GM12864 (cell line): ENCODE measurements at regions not wholly inside any gene's neighbourhood (a gene's known extent, or its start where the extent isn't known, plus 50 kb on each side); places are given as distances from the start of the nearest gene placed in this dataset.

Experiments
- DNase-seq: peaks from one replicate; pipeline ENCODE4 v3.0.0-alpha.2; 2011; ENCODE audit warnings: low read depth
- H3K4me3 ChIP-seq: 2 replicates; pipeline ENCODE4 v1.5.1; 2011; ENCODE audit warnings: mild to moderate bottlenecking, low read depth, low read length, control low read depth
- TF ChIP-seq, protein P1 (sequence below): IDR thresholded peaks from 2 replicates; pipeline ENCODE4 v1.5.1; 2011; ENCODE audit warnings: low read depth, mild to moderate bottlenecking, moderate library complexity, low read length, control low read depth, inconsistent platforms; ENCODE audit errors: missing control alignments

DNA sequence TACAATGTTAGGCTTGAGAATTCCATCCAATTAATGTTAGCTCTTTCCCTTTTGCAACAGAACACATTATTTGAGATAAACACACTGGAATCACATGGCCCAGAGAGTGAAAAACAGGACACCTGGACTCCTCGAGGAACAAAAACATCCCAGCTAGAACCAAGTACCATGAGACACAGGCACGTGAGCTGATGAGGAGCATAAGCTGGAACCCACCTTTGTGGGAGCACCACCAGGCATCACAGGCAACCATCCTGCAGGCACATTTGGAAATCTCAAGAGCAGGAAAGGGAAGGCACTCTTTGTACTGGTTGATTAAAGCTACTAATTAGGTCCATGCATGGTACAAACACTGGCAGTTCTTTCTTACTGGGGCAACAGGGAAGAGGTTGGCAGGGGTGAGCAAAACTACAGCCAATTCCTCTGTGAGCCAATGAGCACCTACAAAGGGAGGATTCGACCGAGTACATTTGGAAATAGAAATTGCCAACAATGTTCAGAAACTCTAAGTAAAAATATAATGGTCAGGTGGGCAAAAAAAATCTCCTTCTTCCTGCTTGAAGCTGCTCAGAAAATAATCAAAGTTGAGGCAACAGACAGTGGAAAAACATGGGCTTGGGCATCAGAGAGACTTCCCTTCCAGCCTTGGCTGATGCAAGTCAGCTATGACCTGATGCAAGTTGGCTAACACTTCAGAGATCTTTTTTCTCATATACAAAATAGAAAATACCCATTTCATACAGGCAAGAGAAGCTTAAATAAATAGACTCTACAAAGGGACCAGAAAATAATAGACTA lies 216.7 kb downstream of the NUAK1 start:
- no peak for DNase-seq
- TF ChIP-seq, protein P1, sequence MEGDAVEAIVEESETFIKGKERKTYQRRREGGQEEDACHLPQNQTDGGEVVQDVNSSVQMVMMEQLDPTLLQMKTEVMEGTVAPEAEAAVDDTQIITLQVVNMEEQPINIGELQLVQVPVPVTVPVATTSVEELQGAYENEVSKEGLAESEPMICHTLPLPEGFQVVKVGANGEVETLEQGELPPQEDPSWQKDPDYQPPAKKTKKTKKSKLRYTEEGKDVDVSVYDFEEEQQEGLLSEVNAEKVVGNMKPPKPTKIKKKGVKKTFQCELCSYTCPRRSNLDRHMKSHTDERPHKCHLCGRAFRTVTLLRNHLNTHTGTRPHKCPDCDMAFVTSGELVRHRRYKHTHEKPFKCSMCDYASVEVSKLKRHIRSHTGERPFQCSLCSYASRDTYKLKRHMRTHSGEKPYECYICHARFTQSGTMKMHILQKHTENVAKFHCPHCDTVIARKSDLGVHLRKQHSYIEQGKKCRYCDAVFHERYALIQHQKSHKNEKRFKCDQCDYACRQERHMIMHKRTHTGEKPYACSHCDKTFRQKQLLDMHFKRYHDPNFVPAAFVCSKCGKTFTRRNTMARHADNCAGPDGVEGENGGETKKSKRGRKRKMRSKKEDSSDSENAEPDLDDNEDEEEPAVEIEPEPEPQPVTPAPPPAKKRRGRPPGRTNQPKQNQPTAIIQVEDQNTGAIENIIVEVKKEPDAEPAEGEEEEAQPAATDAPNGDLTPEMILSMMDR = no peak
- H3K4me3 ChIP-seq = no peak overlapping the region

DNA sequence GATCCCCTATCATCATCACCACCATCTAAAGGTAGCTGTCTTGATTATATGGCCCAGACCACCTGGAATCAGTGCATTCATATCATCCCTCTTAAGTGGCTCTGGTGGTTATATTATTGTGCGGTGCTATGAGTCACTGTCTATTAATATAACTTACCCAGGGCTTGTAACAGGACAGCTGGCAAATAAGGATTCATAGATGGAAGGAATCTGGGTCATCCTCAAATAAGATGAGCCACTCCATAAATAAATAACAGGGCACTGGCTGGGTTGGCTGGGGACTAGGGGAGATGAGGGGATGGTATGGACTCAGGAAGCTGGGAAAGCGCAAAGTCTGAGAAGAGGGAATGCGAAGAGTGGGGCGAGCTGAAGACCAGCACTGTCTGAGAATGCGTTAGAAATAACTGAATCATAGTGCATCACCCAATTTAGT lies 216.1 kb downstream of the NUAK1 start:
- DNase-seq = no peak
- no peak overlapping the region for H3K4me3 ChIP-seq
- TF ChIP-seq, protein P1 = no peak

DNA sequence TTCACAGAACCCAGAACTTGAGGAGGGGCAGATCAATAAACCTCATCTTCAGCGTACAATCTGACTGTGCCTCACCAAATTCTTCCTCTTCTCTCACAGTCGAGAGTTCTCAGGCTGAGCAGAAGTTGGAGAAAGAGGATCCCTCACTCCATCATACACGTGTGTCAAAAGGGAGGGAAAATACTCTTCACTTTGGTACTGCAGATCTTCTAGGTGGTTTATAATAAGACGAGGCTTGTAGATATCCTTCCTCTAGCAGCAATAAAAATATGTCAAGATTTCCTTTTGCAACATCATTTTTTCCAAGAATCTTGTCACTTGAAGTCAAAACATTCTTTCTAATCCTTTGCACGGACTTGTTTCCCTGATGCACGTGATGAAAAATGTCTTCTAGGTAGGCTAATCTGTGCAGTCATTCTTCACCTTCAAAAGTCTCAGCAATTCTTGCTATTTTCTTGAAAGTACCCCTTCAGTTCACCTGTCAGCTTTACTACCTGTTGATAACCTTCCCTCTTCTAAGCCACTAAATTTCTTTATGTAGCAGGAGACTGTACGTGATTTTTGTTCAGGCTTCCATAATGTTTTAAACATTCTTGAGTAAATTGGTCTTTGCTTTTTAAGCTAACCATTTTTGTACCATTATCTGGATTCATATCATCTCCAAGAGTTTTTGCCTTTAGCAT lies 214.1 kb downstream of the NUAK1 start:
- TF ChIP-seq, protein P1 = no peak
- H3K4me3 ChIP-seq = no peak overlapping the region
- no peak for DNase-seq

DNA sequence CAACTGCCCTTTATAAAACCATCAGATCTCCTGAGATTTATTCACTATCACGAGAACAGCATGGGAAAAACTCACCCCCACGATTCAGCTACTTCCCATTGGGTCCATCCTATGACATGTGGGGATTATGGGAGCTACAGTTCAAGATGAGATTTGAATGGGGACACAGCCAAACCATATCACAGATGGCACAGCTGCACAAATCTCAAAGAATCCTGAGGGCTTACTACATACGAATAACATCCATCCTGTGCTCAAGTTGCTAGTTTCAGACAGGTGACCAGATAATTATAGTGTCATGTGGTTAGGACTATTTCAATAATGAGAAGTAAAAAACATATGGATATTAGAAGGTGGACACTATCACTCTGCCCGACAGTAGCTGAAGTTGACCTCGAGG lies 211.2 kb downstream of the NUAK1 start:
- no peak overlapping the region for H3K4me3 ChIP-seq
- no peak for DNase-seq
- TF ChIP-seq, protein P1 = no peak

DNA sequence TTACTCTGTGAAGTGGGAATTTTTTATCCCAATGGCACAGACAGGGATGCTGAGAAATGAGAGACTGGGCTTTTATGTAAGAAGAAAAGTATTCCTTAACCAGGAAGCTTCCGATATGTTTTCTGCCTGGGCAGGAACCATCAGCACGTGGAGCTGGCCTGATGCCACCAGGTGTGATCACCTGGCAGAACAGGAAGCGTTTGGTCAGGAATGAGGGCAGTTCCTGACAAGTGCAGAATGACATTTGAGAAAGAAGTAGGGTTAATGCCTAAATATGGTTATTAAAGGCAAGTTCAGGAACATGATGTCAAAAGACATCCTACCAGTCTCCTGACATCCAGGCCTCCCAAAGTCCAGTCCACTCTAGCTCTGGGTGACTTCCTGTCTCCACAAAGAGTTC lies 210.3 kb downstream of the NUAK1 start:
- TF ChIP-seq, protein P1 = no peak

DNA sequence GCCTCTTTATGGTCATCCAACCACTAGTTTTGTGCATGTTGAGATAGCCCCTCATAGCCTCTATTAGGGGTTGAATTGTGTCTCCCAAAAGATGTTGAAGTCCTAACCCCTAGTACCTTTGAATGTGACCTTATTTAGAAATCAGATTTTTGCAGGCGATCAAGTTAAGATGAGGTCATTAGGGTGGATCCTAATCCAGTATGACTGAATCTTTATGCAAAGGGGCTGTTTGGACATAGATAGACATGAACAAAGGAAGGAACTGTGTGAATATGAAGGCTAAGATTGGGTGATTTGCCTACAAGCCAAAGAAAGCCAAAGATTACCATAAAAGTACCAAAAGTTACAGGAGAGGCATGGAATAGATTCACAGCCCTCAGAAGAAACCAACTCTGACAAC lies 209.6 kb downstream of the NUAK1 start:
- TF ChIP-seq, protein P1 = no peak
- no peak for DNase-seq
- H3K4me3 ChIP-seq = no peak overlapping the region

More for the DNA sequence above, 210.3 kb downstream of the NUAK1 start:
- no peak overlapping the region for H3K4me3 ChIP-seq
- no peak for DNase-seq
